ENCODE measurements at regions not wholly inside any gene's neighbourhood (a gene's known extent, or its start where the extent isn't known, plus 50 kb on each side); places are given as distances from the start of the nearest gene placed in this dataset.

DNA sequence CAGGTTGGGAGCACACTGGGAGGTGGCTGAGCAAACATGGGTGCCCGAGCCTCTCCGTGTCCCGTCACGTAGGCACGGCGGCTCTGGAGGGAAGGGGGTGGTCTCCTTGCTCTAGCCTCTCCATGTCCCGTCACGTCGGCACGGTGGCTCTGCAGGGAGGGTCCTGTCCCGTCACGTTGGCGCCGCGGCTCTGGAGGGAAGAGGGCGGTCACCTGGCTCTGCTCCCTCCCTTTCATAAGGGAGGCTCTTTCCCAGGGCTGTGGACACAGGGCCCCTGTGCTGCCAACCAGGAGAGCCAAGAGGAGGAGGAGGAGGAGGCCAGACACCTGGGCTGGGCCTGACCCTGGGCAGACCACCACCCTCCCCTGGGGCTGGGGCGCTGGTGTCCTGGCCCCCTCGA is 1173.7 kb downstream of the BRD1 start:
- Histone ChIP-seq H3K27ac (no peak overlapping the region), H3K9me3 (no peaks in the 10 kb centered on the region), H3K27me3 (no peaks in the 10 kb centered on the region), H3K4me3 (no peak overlapping the region), H3K4me1 (ENCODE audit: insufficient read depth) (no peaks in the 10 kb centered on the region), H3K36me3 (no peaks in the 10 kb centered on the region)
- intact Hi-C loops (cut with DNase I) = no loop called here
- WGBS, 3 donors = 83 to 88% (median 83%) methylated on average over 18 of the region's 18 CpGs
- DNase-seq = no peak
- TF ChIP-seq POLR2A (IDR thresholded peaks at IDR 0.05) (no peak), EP300 (IDR thresholded peaks at IDR 0.05) (no peak)
- TF ChIP-seq, protein P1, sequence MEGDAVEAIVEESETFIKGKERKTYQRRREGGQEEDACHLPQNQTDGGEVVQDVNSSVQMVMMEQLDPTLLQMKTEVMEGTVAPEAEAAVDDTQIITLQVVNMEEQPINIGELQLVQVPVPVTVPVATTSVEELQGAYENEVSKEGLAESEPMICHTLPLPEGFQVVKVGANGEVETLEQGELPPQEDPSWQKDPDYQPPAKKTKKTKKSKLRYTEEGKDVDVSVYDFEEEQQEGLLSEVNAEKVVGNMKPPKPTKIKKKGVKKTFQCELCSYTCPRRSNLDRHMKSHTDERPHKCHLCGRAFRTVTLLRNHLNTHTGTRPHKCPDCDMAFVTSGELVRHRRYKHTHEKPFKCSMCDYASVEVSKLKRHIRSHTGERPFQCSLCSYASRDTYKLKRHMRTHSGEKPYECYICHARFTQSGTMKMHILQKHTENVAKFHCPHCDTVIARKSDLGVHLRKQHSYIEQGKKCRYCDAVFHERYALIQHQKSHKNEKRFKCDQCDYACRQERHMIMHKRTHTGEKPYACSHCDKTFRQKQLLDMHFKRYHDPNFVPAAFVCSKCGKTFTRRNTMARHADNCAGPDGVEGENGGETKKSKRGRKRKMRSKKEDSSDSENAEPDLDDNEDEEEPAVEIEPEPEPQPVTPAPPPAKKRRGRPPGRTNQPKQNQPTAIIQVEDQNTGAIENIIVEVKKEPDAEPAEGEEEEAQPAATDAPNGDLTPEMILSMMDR (IDR thresholded peaks at IDR 0.05) = no peak

DNA sequence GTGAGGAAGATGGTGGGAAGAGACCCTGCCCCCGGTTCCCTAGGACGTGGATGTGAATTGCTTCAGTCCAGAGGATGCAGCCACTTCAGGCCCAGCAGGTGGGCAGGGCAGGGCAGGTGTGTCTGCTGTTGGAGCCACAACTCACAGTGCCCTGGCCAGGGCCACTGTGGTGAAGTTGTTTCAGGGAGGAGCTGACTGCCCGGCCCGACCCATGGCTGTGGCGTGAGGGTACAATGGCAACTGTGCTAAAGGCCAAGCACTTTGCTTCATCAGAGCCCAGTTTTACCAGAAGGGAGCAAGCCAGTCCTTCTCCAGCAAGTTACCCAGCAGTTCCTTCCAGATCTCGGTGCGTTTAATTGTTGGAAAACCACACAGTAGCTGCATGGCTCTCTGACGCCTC is 1174.4 kb downstream of the BRD1 start:
- no peak overlapping the region for H3K27ac ChIP-seq
- 77 to 78% (median 77%) methylated on average over 8 of the region's 8 CpGs for WGBS, 3 donors
- H3K9me3 ChIP-seq = no peaks in the 10 kb centered on the region
- no peaks in the 10 kb centered on the region for H3K4me1 ChIP-seq (ENCODE audit: insufficient read depth)
- TF ChIP-seq POLR2A (IDR thresholded peaks at IDR 0.05) (no peak), EP300 (IDR thresholded peaks at IDR 0.05) (no peak)
- TF ChIP-seq, protein P1 (IDR thresholded peaks at IDR 0.05) = no peak
- intact Hi-C loops (cut with DNase I) = no loop called here
- H3K27me3 ChIP-seq = no peaks in the 10 kb centered on the region
- no peak overlapping the region for H3K4me3 ChIP-seq
- H3K36me3 ChIP-seq = no peaks in the 10 kb centered on the region
- DNase-seq = no peak

DNA sequence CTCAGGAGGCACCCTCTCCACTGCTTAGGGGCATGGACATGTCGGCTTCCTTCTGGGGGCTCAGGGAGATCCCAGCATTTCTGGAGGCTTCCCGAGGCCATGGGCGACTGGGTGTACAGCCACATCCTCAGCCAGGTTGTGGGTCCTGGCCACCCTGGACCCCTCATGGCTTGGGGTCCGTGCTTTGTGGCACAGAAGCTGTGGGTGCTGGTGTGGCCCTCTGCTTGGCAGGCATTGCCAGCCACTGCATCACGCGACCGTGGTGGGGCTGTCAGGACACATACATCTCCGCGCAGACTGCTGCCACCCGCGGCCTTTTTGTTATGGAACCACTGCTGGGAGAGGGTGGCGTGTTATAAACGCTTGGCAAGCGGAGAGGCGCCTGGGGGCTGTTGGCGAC is 1174.9 kb downstream of the BRD1 start:
- H3K36me3 ChIP-seq = no peaks in the 10 kb centered on the region
- no peak for DNase-seq
- no peak overlapping the region for H3K27ac ChIP-seq
- no peak overlapping the region for H3K4me3 ChIP-seq
- TF ChIP-seq, protein P1 (IDR thresholded peaks at IDR 0.05) = no peak
- TF ChIP-seq EP300 (IDR thresholded peaks at IDR 0.05) (no peak), POLR2A (IDR thresholded peaks at IDR 0.05) (no peak)
- no peaks in the 10 kb centered on the region for H3K27me3 ChIP-seq
- 79 to 83% (median 82%) methylated on average over 15 to 16 of the region's 16 CpGs for WGBS, 3 donors
- H3K4me1 ChIP-seq (ENCODE audit: insufficient read depth) = no peaks in the 10 kb centered on the region
- intact Hi-C loops (cut with DNase I) = no loop called here
- no peaks in the 10 kb centered on the region for H3K9me3 ChIP-seq

DNA sequence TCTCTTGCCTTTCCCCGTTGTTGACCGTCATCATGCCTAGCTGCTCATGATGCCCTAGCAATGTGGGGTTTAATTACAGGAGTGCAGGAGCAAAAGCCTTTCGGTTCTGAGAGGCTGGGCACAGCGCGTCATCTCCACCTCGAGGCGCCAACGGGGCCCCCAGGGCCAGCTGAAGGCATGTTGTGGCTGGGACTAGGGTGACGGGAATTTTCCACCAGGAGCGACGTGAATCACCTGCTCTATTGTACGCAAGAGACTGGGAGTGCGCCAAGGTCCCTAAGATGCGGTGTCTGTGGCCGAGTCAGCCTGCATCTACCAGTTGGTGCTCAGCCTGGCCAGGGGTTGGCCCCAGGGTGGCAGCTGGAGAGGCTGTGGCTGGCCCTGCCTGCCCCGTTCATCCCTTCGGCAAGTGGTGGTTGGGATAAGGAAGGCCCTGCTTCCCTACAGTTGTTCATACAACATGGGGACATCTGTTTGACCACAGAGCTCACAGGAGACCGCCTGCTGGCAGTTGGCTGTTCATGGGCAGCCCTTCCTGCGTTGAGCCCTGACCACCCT is 1175.6 kb downstream of the BRD1 start:
- Histone ChIP-seq H3K27me3 (no peaks in the 10 kb centered on the region), H3K36me3 (no peaks in the 10 kb centered on the region), H3K4me3 (no peak overlapping the region), H3K9me3 (no peaks in the 10 kb centered on the region), H3K4me1 (ENCODE audit: insufficient read depth) (no peaks in the 10 kb centered on the region), H3K27ac (no peak overlapping the region)
- DNase-seq = no peak
- intact Hi-C loops (cut with DNase I) = no loop called here
- TF ChIP-seq POLR2A (IDR thresholded peaks at IDR 0.05) (no peak), EP300 (IDR thresholded peaks at IDR 0.05) (no peak)
- TF ChIP-seq, protein P1 (IDR thresholded peaks at IDR 0.05) = no peak
- 88 to 92% (median 92%) methylated on average over 19 of the region's 19 CpGs for WGBS, 3 donors
